ENCODE measurements at regions not wholly inside any gene's neighbourhood (a gene's known extent, or its start where the extent isn't known, plus 50 kb on each side); places are given as distances from the start of the nearest gene placed in this dataset.

DNA sequence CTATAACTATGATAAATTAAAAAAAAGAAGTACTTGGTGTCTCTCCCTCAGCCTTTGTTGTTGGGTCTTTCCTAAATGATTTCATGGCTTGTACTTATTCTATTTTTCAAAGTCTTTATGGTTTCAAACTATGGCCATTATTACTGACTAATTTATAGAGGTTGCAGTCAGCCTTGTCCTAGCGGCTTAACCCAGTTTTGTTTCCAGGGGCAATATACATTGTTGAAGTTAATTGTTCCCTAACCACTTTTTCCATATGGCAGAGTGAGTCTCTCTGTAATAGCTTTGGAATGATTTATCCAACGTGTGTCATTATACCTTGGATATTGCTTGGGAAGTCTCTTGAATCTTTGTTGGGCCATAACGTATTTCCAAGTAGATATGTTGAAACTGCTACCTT, 408.8 kb downstream of the HRH4 start:
- TF ChIP-seq TAF1 (conservative IDR thresholded peaks at IDR 0.05) (no peak), NR2F2 (IDR thresholded peaks at IDR 0.05) (no peak), RAD21 (IDR thresholded peaks at IDR 0.05) (no peak), FOXA1 (IDR thresholded peaks at IDR 0.05) (no peak), EGR1 (IDR thresholded peaks at IDR 0.05; ENCODE audit: low read depth in 2 of 2) (no peak), JUND (IDR thresholded peaks at IDR 0.05) (no peak), SP1 (IDR thresholded peaks at IDR 0.05) (no peak)
- TF ChIP-seq, protein P1, sequence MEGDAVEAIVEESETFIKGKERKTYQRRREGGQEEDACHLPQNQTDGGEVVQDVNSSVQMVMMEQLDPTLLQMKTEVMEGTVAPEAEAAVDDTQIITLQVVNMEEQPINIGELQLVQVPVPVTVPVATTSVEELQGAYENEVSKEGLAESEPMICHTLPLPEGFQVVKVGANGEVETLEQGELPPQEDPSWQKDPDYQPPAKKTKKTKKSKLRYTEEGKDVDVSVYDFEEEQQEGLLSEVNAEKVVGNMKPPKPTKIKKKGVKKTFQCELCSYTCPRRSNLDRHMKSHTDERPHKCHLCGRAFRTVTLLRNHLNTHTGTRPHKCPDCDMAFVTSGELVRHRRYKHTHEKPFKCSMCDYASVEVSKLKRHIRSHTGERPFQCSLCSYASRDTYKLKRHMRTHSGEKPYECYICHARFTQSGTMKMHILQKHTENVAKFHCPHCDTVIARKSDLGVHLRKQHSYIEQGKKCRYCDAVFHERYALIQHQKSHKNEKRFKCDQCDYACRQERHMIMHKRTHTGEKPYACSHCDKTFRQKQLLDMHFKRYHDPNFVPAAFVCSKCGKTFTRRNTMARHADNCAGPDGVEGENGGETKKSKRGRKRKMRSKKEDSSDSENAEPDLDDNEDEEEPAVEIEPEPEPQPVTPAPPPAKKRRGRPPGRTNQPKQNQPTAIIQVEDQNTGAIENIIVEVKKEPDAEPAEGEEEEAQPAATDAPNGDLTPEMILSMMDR (IDR thresholded peaks at IDR 0.05; ENCODE audit: low read depth, low read length, missing input control): no peak
- TF ChIP-seq, protein P2, sequence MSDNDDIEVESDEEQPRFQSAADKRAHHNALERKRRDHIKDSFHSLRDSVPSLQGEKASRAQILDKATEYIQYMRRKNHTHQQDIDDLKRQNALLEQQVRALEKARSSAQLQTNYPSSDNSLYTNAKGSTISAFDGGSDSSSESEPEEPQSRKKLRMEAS (IDR thresholded peaks at IDR 0.05): no peak
- TF ChIP-seq, protein P3, sequence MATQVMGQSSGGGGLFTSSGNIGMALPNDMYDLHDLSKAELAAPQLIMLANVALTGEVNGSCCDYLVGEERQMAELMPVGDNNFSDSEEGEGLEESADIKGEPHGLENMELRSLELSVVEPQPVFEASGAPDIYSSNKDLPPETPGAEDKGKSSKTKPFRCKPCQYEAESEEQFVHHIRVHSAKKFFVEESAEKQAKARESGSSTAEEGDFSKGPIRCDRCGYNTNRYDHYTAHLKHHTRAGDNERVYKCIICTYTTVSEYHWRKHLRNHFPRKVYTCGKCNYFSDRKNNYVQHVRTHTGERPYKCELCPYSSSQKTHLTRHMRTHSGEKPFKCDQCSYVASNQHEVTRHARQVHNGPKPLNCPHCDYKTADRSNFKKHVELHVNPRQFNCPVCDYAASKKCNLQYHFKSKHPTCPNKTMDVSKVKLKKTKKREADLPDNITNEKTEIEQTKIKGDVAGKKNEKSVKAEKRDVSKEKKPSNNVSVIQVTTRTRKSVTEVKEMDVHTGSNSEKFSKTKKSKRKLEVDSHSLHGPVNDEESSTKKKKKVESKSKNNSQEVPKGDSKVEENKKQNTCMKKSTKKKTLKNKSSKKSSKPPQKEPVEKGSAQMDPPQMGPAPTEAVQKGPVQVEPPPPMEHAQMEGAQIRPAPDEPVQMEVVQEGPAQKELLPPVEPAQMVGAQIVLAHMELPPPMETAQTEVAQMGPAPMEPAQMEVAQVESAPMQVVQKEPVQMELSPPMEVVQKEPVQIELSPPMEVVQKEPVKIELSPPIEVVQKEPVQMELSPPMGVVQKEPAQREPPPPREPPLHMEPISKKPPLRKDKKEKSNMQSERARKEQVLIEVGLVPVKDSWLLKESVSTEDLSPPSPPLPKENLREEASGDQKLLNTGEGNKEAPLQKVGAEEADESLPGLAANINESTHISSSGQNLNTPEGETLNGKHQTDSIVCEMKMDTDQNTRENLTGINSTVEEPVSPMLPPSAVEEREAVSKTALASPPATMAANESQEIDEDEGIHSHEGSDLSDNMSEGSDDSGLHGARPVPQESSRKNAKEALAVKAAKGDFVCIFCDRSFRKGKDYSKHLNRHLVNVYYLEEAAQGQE (IDR thresholded peaks at IDR 0.05): no peak

Measured in liver (tissue), 3 donors.